ENCODE measurements at regions not wholly inside any gene's neighbourhood (a gene's known extent, or its start where the extent isn't known, plus 50 kb on each side); places are given as distances from the start of the nearest gene placed in this dataset.

DNA sequence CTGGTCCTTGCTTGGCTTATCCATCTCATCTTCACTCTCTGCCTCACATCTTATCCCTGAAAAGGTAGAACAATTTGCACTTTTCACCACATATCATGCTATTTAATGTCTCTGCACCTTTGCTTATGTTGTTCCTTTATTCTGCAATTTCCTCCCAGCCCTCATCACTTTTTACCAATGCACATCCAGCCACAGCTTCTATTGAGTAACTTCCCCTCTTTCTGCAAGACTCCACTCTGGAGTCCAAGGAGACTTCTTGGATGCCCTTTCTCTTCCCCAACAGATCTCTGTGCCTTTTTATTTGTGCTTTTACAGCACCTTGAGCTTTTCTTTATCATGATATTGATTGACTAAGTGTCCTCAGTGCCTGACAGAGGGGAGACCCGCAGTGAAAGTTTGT, 797.1 kb downstream of the VRK1 start:
- intact Hi-C loops (cut with DNase I): no loop called here
- DNase-seq: no peak
- 88 to 91% (median 90%) methylated on average over 1 of the region's 1 CpG for WGBS, 3 donors

GRCh38 chr14:97602438-97603117, 805.4 kb downstream of the VRK1 start:
- intact Hi-C loops (cut with DNase I): no loop called here
- no peak for ATAC-seq
- WGBS, 3 donors: 63 to 65% (median 65%) methylated on average over 13 of the region's 13 CpGs

More for the DNA sequence above, 797.1 kb downstream of the VRK1 start:
- no peak for TF ChIP-seq CTCF (IDR thresholded peaks at IDR 0.05)
- Histone ChIP-seq H3K4me1 (no peaks in the 10 kb centered on the region), H3K36me3 (ENCODE audit: insufficient read depth in 1 of 2, low read depth in 1 of 2) (no peaks in the 10 kb centered on the region), H3K9me3 (no peaks in the 10 kb centered on the region), H3K27me3 (ENCODE audit: insufficient read depth in 3 of 3, low read length in 2 of 3) (peaks cover 0 to 2% (median 0%) of the 10 kb centered on the region in 3 donors), H3K4me3 (no peak overlapping the region), H3K27ac (no peak overlapping the region)
- no peak for ATAC-seq

GRCh38 chr14:97603201-97603600, 806.0 kb downstream of the VRK1 start:
- no peak for DNase-seq
- no peak overlapping the region for H3K27ac ChIP-seq
- H3K9me3 ChIP-seq: peaks cover 6% of the 10 kb centered on the region
- no peaks in the 10 kb centered on the region for H3K36me3 ChIP-seq (ENCODE audit: insufficient read depth in 1 of 2, low read depth in 1 of 2)
- intact Hi-C loops (cut with DNase I): no loop called here
- H3K4me3 ChIP-seq: no peak overlapping the region
- WGBS, 3 donors: 81 to 92% (median 90%) methylated on average over 3 of the region's 3 CpGs
- TF ChIP-seq CTCF (IDR thresholded peaks at IDR 0.05): no peak
- no peaks in the 10 kb centered on the region for H3K27me3 ChIP-seq (ENCODE audit: insufficient read depth in 3 of 3, low read length in 2 of 3)
- no peaks in the 10 kb centered on the region for H3K4me1 ChIP-seq
- ATAC-seq: no peak

More at GRCh38 chr14:97602438-97603117, 805.4 kb downstream of the VRK1 start:
- DNase-seq: no peak
- H3K4me1 ChIP-seq: no peaks in the 10 kb centered on the region
- no peaks in the 10 kb centered on the region for H3K27me3 ChIP-seq (ENCODE audit: insufficient read depth in 3 of 3, low read length in 2 of 3)
- H3K4me3 ChIP-seq: no peak overlapping the region
- H3K27ac ChIP-seq: no peak overlapping the region
- H3K9me3 ChIP-seq: peaks cover 6% of the 10 kb centered on the region
- no peaks in the 10 kb centered on the region for H3K36me3 ChIP-seq (ENCODE audit: insufficient read depth in 1 of 2, low read depth in 1 of 2)
- no peak for TF ChIP-seq CTCF (IDR thresholded peaks at IDR 0.05)

GRCh38 chr14:97604731-97605130, 807.5 kb downstream of the VRK1 start:
- Histone ChIP-seq H3K4me1 (no peaks in the 10 kb centered on the region), H3K36me3 (ENCODE audit: insufficient read depth in 1 of 2, low read depth in 1 of 2) (no peaks in the 10 kb centered on the region), H3K9me3 (peaks cover 6% of the 10 kb centered on the region), H3K27ac (no peak overlapping the region), H3K27me3 (ENCODE audit: insufficient read depth in 3 of 3, low read length in 2 of 3) (no peaks in the 10 kb centered on the region), H3K4me3 (no peak overlapping the region)
- no peak for DNase-seq
- WGBS, 3 donors: 85 to 86% (median 85%) methylated on average over 6 of the region's 6 CpGs
- ATAC-seq: no peak
- no peak for TF ChIP-seq CTCF (IDR thresholded peaks at IDR 0.05)
- intact Hi-C loops (cut with DNase I): no loop called here

GRCh38 chr14:97618401-97618800, 821.2 kb downstream of the VRK1 start:
- 67 to 70% (median 67%) methylated on average over 3 of the region's 3 CpGs for WGBS, 3 donors
- Histone ChIP-seq H3K27me3 (ENCODE audit: insufficient read depth in 3 of 3, low read length in 2 of 3) (no peaks in the 10 kb centered on the region), H3K36me3 (ENCODE audit: insufficient read depth in 1 of 2, low read depth in 1 of 2) (no peaks in the 10 kb centered on the region), H3K4me3 (no peak overlapping the region), H3K9me3 (peaks cover 7% of the 10 kb centered on the region), H3K4me1 (no peaks in the 10 kb centered on the region), H3K27ac (no peak overlapping the region)
- ATAC-seq (no peak), DNase-seq (no peak)
- TF ChIP-seq CTCF (IDR thresholded peaks at IDR 0.05): no peak
- intact Hi-C loops (cut with DNase I): no loop called here

Measured in psoas muscle (tissue), 7 donors.